HG02623 (cell line): ENCODE measurements at regions not wholly inside any gene's neighbourhood (a gene's known extent, or its start where the extent isn't known, plus 50 kb on each side); places are given as distances from the start of the nearest gene placed in this dataset.

Experiments used
- ATAC-seq: cut with Tn5 transposase; IDR thresholded peaks from one replicate; pipeline ENCODE4 v1.9.1; 2021; ENCODE audit warnings: moderate library complexity; ENCODE audit not compliant: unreplicated experiment

- ATAC-seq, result no peak
These were observed 513.0 kb downstream of the MTRR start for GRCh38 chr5:8381972-8382371.

- no peak for ATAC-seq
These were observed 513.5 kb downstream of the MTRR start for GRCh38 chr5:8382456-8382855.

DNA sequence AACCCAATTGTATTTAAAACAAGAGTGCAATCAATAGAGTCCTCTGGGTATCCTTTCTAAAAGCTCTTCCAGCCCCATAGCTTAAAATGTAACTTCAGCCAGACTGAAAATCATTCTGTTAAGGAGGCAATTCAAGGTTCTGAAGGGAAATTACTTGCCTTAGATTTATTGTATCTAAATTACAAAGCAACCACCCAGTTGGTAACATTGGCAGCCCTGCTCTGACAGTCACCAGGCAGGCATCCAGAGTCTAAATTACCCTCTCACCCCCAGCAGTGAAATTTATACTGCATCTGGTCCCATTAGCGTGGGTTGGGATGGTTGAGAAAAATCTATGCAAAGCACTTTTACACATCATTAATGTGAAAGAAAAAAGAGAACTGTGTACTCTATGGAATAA is 514.7 kb downstream of the MTRR start:
- ATAC-seq, result no peak

DNA sequence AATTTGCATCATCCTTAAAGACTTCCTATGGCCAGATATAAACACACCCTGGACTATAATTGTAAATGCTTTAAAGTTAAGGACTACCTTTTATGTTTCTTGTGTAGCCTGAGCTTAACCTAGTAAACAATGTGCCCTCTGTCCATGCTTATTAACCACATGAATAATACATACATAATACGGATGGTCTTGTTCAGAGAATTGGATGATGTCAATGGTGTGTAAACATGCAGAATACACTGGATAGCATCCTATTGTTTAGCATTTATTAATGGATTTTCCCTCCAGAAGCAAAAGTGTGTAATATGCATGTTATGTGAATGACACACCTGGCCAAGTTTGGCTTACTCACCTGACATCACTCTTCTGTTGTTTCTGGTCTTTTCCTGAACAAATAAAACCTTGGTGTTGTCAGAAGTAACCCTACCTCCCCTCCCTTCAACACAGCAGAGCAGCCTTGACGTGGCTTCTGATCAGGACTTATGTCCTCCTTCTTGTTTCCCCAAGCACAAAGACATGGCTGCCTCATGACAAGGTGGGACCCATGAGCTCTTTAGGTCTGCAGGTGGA is 517.9 kb downstream of the MTRR start:
- no peak for ATAC-seq

DNA sequence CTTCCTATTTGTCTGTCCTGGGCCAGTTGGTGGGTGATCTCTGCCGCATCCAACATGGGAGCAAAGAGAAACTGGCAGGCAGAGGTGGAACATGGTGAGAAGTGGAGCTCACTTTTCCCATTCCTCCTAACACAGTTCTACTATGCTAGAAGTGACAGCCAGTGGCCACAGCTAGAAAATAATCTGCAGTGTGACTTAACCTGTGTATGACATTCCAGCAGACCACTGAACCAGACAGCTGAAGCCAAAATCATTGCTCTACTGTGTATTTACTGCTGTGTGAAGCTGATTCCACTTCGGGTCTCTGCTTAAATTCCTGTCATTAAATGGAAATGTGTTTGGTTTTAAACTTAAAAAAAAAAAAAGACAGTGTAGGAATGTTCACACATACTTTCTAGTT is 523.0 kb downstream of the MTRR start:
- ATAC-seq, result no peak

GRCh38 chr5:8393240-8393639 is 524.3 kb downstream of the MTRR start:
- no peak for ATAC-seq

DNA sequence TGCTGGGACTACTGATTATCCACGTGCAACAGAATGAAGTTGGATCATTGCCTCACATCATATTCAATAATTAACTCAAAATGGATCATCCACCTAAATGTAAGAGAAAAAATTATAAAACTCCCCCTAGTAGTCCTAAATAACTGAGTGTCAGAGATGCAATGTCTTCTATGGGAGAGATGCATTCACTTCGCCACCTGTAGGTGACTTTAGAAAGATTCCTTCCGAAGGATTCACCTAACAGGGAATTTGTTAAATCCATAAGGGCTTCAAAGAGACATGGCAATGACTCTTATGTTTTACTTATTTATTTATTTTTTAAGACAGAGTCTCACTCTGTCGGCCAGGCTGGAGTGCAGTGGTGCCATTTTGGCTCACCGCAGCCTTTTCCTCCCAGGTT is 526.0 kb downstream of the MTRR start:
- ATAC-seq, result no peak

- ATAC-seq, result no peak
These were observed 527.3 kb downstream of the MTRR start for GRCh38 chr5:8396246-8396645.

DNA sequence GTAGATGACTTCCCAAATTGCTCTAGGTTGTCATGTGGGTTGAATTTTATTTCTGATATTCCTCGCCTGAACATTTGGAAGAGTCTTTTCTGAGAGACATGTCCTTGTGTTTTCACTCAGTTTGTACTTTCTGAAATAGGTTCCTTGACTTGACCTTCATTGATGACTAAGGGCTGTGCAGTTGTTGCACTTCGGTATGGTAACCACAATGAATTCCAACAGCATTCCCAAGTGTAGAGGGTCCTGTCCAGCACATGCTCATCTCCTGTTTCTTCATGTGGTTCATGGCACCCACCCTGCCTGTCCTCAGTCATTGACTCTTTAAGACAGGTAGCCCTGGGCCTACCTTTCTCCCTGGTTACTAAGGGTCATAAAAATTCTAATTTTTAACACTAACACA is 527.8 kb downstream of the MTRR start:
- ATAC-seq, result no peak

DNA sequence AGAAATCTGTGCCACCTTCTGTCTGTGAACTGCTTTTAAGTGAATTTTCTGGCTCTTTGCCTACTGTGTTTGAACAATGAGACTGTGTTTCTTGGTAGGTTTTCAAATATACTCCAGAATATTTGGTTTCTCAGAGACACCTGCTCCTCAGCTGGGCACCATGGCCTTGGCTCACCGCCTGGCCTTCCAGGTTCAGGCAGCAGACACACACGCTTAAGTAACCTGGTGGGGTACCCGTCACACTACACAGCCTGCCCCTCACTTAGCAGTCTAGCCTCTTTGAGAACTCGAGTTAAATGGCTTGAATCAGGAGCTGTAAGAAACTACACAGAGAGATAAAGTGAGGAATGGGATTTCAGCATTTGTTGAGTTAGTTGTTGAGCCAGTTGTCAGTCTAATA is 530.5 kb downstream of the MTRR start:
- ATAC-seq, result no peak

GRCh38 chr5:8408258-8408657 is 539.3 kb downstream of the MTRR start:
- ATAC-seq, result no peak

DNA sequence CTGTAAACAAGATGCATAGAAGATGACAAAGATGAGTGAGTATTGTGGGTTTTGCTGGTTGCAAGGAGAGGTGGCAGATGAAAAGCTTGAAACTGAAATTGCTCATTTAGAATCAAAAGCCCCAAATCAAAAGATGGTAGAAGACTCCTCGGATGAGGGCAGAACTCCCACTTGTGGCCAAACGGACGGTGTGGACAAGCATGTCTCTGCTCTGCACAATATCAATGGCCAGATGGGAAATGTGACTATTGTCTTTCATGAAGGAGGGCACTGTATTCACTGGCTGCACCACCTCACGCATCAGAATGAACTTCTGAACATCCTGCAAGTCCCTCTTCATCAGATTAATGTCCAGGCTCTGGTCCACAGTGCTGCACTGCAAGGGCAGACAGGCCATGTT is 541.7 kb downstream of the MTRR start:
- ATAC-seq, result no peak

DNA sequence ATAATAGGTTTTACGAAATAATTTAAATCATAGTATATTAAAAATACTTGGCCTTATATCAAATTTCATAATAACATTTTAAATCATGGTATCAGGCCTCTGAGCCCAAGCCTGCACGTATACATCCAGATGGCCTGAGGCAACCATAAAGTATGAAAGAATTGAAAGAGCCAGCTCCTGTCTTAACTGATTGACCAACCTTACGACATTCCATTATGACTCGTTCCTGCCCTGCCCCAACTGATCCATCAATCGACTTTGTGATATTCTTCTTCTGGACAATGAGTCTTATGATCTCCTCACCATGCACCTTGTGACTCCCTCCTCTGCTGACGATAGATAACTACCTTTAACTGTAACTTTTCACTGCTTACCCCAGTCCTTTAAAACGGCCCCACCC is 545.0 kb downstream of the MTRR start:
- no peak for ATAC-seq

DNA sequence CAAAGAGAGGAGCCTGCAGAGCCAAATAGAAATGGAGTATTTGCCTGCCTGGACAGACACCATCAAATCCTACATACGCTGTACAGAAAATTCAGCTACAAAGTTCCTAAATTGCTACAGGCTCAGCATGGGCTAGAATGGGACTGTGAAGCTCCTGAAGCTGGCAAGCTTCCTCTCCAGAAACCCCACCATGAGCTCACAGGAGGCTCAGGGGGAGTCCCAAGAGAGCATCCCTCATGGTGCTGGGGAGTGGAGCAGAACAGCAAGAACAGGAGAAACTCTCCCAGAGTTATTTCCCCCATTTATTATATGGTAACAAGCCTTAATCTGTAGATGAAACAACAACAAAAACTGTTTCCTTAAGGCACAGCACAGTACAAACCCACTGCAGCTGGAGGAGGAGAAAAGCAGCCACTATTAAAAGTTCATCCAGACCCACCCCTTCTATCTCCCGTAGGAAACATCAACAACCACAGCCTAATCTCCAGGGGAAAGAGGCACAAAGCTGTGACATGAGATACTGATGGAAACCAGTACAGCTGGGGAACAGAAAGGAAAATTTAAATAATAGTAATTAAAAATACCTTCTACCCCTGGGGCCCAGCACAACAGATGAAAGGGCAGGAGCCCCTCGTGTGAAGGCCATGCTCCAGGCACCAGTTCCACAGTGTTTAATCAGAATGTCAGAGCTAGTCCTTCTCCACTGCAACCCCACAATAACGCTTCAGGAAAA is 548.5 kb downstream of the MTRR start:
- no peak for ATAC-seq

GRCh38 chr5:8418049-8418426 is 549.1 kb downstream of the MTRR start:
- ATAC-seq, result no peak

DNA sequence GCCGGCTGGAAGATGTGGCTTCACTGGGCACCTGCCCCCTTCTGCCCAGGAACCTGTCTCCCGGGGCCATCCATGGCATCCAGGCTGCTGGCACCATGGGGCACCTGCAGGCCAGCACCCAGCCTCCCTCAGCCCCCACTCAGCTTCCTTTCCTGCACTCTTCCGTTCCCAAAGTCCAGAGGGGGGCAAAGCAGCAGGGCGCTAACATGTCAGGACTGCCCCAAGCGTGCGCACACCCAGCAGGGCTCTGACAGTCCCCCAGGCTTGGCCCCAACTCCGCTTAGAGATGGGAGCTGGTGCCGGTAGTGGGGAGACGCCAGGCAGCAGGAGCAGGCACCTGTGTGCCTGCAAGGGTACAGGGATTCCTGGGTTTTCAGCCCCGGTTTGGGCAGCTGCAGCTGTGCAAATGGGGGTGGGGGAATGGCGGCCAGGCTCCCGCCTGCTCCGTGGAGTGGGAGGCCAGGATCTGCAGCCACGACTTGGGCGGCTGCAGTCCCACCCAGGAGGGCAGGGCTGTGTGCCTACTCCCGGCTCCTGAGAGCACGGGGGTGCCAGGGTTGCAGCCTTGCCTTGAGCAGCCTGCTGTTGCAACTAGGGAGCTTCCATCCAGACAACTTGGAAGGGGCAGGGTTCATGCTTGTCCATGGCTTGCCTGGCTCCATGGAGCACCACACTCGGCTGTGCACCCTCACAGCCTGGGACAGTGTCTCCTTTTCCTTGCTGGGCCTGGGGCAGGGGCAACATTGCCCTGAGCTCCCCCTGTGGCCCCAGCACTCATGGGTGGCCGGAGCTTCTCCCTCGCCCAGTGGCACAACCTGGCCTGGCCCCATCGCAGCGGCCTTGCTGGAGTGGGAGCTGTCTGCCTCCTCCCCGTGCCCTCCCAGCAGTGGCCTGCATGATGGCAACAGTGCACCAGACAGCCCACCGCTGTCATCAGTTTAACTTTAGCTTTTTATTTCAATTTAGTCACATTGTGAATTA is 561.1 kb downstream of the MTRR start:
- no peak for ATAC-seq

DNA sequence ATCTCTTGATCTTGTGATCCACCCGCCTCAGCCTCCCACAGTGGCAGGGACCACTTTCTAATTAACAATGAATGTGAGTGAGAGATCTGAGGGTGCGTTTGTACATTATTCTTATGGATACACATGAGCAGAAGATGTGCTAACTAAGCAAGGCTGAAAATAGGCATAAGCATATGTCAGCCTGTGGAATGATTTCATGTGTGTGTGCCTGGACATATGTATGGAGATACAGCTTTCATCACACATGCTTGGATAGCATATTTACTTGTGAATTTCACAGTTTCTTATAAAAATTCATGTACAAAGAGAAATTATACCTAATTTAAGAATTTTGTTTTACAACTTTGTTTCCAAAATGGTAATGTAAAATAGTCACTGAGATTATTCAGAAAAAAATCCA is 565.6 kb downstream of the MTRR start:
- ATAC-seq, result no peak

GRCh38 chr5:8436924-8437323 is 568.0 kb downstream of the MTRR start:
- ATAC-seq, result no peak

DNA sequence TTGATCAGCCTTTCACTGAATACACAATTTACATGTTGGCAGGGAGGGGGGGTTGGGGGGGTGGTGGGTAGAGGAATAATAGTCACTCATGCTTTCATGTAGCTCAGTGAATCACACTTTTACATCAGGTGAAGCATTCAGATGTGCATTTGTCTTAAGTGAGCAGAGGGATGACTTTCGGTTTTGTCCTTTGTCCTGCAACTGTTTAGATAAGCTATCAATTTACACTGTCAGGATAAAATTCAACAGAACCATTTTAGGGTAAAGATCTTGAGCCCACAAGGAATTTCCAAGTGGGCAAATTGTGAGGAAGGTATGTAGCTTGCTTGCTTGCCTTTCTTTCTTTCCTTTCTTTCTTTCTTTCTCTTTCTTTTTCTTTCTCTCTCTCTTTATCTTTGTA is 576.2 kb downstream of the MTRR start:
- no peak for ATAC-seq

GRCh38 chr5:8446179-8446578 is 577.2 kb downstream of the MTRR start:
- no peak for ATAC-seq

- ATAC-seq, result no peak
These were observed 587.9 kb downstream of the MTRR start for GRCh38 chr5:8456846-8457186.
